CD4-positive, alpha-beta T cell (primary cell): ENCODE measurements at regions not wholly inside any gene's neighbourhood (a gene's known extent, or its start where the extent isn't known, plus 50 kb on each side); places are given as distances from the start of the nearest gene placed in this dataset.

Source experiments
- ATAC-seq: fragments of 200-7000 bp; cut with Tn5 transposase; one replicate; pipeline ENCODE4 v1.10.0; 2022; ENCODE audit warnings: mild to moderate bottlenecking; ENCODE audit not compliant: poor library complexity
- CTCF ChIA-PET: fragments of 350-600 bp; sonication (Branson Sonifier 250); formaldehyde crosslinking; loops from one replicate; lab custom pipeline; 2021; ENCODE audit warnings: antibody characterized with exemption, inconsistent platforms; lab: Charles Lee
- POLR2A ChIA-PET: fragments of 350-600 bp; sonication (Branson Sonifier 250); formaldehyde crosslinking; loops from one replicate; lab custom pipeline; 2021; ENCODE audit warnings: antibody characterized with exemption, inconsistent platforms; lab: Charles Lee
- DNase-seq, 14 experiments: peaks; one replicate each; pipeline ENCODE4 v3.0.0-alpha.2; 2013 to 2020; ENCODE audit warnings: mixed read lengths in 2 of 14
- H3K27ac ChIP-seq, 2 donors: one replicate each; pipeline versions ENCODE4 v1.5.1 to v1.7.0; 2013; ENCODE audit warnings: low read length in 2 of 2, low read depth in 1 of 2, mild to moderate bottlenecking in 1 of 2
- H3K27me3 ChIP-seq, 2 experiments: 1 replicate in 1 of 2; 2 replicates in 1 of 2; pipeline versions ENCODE4 v1.6.1 to v1.7.0; 2013; ENCODE audit warnings: low read length in 2 of 2, control low read depth in 1 of 2, mild to moderate bottlenecking in 1 of 2, moderate library complexity in 1 of 2; ENCODE audit not compliant: insufficient read depth in 2 of 2, control insufficient read depth in 1 of 2
- H3K36me3 ChIP-seq: one replicate; pipeline ENCODE4 v1.6.1; 2013; ENCODE audit warnings: low read length, control low read depth; ENCODE audit not compliant: insufficient read depth
- H3K4me1 ChIP-seq: one replicate; pipeline ENCODE4 v1.6.1; 2013; ENCODE audit warnings: low read length, control low read depth; ENCODE audit not compliant: insufficient read depth
- H3K4me3 ChIP-seq: one replicate; pipeline ENCODE4 v1.5.1; 2013; ENCODE audit warnings: mild to moderate bottlenecking, low read length, moderate library complexity
- H3K9me3 ChIP-seq, 2 experiments: 1 replicate in 1 of 2; 2 replicates in 1 of 2; pipeline versions ENCODE4 v1.6.1 to v1.7.0; 2013; ENCODE audit warnings: low read length in 2 of 2, mild to moderate bottlenecking in 2 of 2, control low read depth in 1 of 2, moderate library complexity in 1 of 2; ENCODE audit not compliant: control insufficient read depth in 1 of 2, insufficient read depth in 1 of 2
- H3K27ac Mint-ChIP-seq: one replicate; pipeline ENCODE4 v1.8.0; 2020; ENCODE audit warnings: mixed read lengths
- H3K27me3 Mint-ChIP-seq: one replicate; pipeline ENCODE4 v1.8.0; 2021; ENCODE audit warnings: mixed read lengths
- H3K36me3 Mint-ChIP-seq: one replicate; pipeline ENCODE4 v1.8.0; 2021; ENCODE audit warnings: low read depth, mixed read lengths
- H3K4me1 Mint-ChIP-seq: one replicate; pipeline ENCODE4 v1.8.0; 2021; ENCODE audit warnings: low read depth, mixed read lengths
- H3K4me3 Mint-ChIP-seq: one replicate; pipeline ENCODE4 v1.8.0; 2020; ENCODE audit warnings: mild to moderate bottlenecking, mixed read lengths
- H3K9me3 Mint-ChIP-seq: one replicate; pipeline ENCODE4 v1.8.0; 2020; ENCODE audit warnings: mixed read lengths
- CTCF ChIP-seq: fragments of 200-600 bp; IDR thresholded peaks from one replicate; pipeline ENCODE4 v1.8.0; 2022; ENCODE audit warnings: antibody characterized with exemption, mild to moderate bottlenecking
- intact Hi-C, 2 experiments: fragments of 100-400 bp; cut with DNase I in 1 of 2; cut with micrococcal nuclease in 1 of 2; formaldehyde crosslinking; loops; one replicate each; pipeline versions ENCODE4 v1.15.1 to v1.9.0; 2023 to 2025; cut with DNase I, micrococcal nuclease

DNA sequence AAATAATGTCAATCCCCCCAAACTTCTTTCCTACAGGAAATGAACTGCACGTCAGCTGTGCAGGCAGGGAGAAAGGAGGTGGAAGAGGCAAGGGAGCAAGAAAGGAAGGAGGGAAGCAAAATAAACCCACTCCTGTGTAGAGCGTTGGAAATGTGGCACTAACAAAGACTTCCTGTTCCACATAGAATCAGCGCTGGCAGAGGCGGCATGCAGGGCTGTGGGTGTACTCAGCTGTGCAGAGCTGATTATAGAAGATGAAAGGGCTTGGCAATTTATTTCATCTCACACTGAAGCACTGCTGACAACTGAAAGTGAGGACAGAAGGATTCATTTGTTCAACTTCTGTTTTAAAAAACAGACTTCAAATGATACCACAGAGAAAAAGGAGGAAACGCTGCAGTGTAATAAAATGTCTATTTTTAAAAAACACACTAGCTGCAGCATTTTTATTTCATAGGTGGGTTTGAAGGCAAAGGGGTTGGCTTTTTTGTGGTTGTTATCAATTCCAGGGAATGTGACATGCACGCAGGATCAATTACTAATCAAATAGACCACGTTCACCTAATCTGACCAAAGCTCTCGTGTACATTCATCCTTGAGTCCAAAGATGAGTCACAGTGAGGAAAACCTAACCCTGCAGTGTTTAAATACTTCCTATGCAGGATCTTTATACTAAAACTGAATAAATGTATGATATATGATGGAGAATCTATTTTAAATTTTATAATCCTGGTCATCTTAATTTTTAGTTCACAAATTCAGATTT, 583.5 kb downstream of the ZNF608 start:
- H3K4me3 Mint-ChIP-seq = peak overlapping the region; percentile 54

DNA sequence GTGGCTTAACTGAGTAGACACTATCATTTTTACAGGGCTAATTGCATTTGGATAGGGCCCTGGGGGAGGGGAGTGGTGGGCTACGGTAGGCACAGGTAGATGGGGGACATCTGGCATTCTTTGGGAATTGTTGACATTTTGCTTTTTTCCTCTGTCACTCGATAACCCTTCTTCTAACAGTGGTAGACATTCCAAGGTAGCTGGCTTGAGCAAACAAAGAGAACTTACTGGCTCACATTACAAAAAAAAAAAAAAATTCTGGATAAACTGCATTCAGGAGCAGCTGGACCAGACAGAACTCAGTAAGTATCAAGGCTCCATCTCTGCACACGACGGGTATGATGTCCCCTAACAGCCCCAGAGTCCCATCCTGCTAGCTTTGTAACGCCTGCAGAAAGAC, 585.2 kb downstream of the ZNF608 start:
- no peak overlapping the region for H3K27ac Mint-ChIP-seq

More for the DNA sequence above, 583.5 kb downstream of the ZNF608 start:
- H3K36me3 ChIP-seq = no peaks in the 10 kb centered on the region
- intact Hi-C loops = no loop called here
- H3K9me3 ChIP-seq = no peaks in the 10 kb centered on the region
- Mint-ChIP-seq H3K4me1 (peaks cover 14% of the 10 kb centered on the region), H3K27ac (peak overlapping the region; percentile 52), H3K9me3 (no peaks in the 10 kb centered on the region), H3K36me3 (no peaks in the 10 kb centered on the region), H3K27me3 (no peaks in the 10 kb centered on the region)
- DNase-seq (peak in 2 of 14 experiments; percentile 6 to 11), ATAC-seq (peak; percentile 62)
- H3K4me3 ChIP-seq = no peak overlapping the region
- ChIA-PET POLR2A (no interaction called here), CTCF (no interaction called here)
- H3K4me1 ChIP-seq = no peaks in the 10 kb centered on the region
- H3K27ac ChIP-seq = no peak overlapping the region
- H3K27me3 ChIP-seq = no peaks in the 10 kb centered on the region
- TF ChIP-seq CTCF = no peak

GRCh38 chr5:124160265-124160664, 586.2 kb downstream of the ZNF608 start:
- CTCF ChIA-PET = no interaction called here
- Mint-ChIP-seq H3K36me3 (no peaks in the 10 kb centered on the region), H3K27ac (no peak overlapping the region), H3K4me1 (peaks cover 14% of the 10 kb centered on the region), H3K27me3 (no peaks in the 10 kb centered on the region), H3K9me3 (no peaks in the 10 kb centered on the region), H3K4me3 (no peak overlapping the region)
- no peak for TF ChIP-seq CTCF
- DNase-seq = no peak
- Histone ChIP-seq H3K9me3 (peaks cover 0 to under 1% of the 10 kb centered on the region in 2 experiments), H3K4me1 (no peaks in the 10 kb centered on the region), H3K36me3 (no peaks in the 10 kb centered on the region), H3K27me3 (no peaks in the 10 kb centered on the region), H3K27ac (no peak overlapping the region), H3K4me3 (no peak overlapping the region)
- no peak for ATAC-seq
- intact Hi-C loops = no loop called here
- POLR2A ChIA-PET = no interaction called here

More for the DNA sequence above, 585.2 kb downstream of the ZNF608 start:
- Histone ChIP-seq H3K27ac (no peak overlapping the region), H3K36me3 (no peaks in the 10 kb centered on the region), H3K4me3 (no peak overlapping the region), H3K27me3 (no peaks in the 10 kb centered on the region), H3K4me1 (no peaks in the 10 kb centered on the region), H3K9me3 (no peaks in the 10 kb centered on the region)
- no peaks in the 10 kb centered on the region for H3K27me3 Mint-ChIP-seq
- ChIA-PET CTCF (no interaction called here), POLR2A (no interaction called here)
- ATAC-seq = no peak
- TF ChIP-seq CTCF = no peak
- H3K9me3 Mint-ChIP-seq = no peaks in the 10 kb centered on the region
- no peak for DNase-seq
- H3K36me3 Mint-ChIP-seq = no peaks in the 10 kb centered on the region
- no peak overlapping the region for H3K4me3 Mint-ChIP-seq
- intact Hi-C loops = no loop called here
- peaks cover 14% of the 10 kb centered on the region for H3K4me1 Mint-ChIP-seq
